NCI-H345 treated with DMSO at 0.1 percent for 48 hours (cell line): ENCODE measurements at regions not wholly inside any gene's neighbourhood (a gene's known extent, or its start where the extent isn't known, plus 50 kb on each side); places are given as distances from the start of the nearest gene placed in this dataset.

Experiments used
- DNase-seq: peaks from one replicate; lab custom pipeline; 2025; ENCODE audit not compliant: unreplicated experiment; lab: John Stamatoyannopoulos, UW

DNA sequence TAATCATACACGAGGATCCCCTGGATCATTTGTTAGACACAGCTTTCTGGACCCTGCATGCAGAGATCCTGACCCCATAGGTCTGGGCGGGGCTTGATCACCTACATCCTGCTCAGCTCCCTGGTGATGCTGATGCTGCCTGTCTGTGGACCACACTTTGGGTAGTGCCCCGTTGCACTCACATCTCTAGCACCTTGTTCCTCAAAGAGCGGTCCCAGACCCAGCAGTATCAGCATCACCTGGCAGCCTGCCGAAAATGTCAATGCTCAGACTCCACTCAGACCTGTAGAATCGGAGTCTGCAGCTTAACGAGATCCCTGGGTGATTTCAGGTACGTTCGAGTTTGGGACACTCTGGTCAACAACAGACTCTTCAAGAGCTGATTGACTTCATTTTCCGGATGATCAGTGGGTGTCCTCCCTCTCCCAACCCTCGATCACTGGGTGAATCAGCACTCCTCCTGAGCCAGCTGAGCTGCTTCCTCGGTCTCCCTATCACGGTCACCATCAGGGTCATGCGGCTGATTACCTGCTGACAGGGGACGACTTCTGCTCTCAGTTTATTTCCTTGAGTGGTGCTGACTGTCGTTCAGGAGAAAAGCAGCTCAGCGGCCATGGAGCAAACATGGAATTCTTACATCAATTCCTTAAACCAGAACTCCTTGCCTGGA is 150.6 kb upstream of the RAB12 start:
- no peak for DNase-seq

DNA sequence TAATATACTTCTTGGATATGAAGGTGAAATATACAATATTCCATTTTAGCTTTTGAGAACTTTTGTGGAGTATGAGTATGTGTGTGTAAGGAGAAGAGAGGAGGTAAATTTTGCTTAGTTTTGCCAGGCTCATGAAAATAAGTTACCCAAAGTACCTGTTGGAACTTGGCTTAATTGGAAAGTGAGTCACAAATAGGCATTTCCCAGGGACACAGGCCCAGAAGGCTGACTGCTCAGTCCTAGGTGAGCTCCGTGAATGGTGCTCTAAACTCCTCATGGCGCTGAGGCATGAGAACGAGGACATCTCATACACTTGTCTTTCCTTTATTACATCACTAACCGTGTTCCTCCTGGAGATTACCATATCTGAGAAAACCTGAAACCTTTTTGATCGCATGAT is 148.5 kb upstream of the RAB12 start:
- DNase-seq: no peak

- no peak for DNase-seq
Observed at GRCh38 chr18:8461544-8461943, 147.7 kb upstream of the RAB12 start.

DNA sequence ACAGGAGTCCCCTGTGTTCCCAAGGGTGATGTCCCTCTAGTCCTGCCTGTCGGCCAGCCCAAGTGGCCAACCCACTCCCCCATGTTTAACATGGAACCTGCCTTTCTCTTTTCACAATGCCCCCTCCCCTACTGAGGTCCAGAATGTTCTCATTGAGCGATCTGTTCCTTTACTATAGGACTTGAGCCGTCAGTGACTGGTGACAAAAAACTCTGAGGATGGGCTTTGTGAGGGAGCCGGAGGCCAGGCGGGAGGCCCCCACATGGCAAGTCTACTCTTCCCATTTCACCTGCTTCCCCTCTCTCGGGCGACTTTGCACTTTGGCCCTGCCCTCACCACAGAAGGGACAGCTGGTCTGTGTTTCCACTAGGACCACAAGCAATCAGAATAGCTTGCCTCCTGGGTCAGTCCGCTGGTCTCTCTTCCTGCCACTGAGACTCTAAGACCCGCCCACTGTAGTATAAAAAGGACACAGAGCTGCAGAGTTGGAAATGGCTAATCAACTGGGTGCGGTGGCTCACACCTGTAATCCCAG is 146.5 kb upstream of the RAB12 start:
- no peak for DNase-seq

DNA sequence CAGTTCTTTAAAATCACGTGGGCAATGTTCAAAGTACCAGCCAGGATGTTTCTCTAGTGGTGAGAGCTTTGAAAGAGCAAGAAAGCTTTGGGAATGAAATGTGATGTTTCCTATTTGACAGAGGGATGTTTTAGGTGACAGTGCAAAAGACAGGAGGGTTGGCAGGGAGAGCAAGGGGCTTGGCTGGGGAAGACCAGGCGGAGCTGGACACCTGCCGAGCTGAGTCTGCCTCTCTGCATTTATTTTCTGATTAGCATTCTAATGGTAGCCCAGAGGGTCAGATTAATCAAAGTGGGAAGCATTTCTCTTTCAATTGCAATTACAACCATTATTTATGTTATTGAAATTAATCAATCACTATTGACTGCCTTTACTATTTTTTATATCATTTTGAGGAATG is 145.4 kb upstream of the RAB12 start:
- DNase-seq: no peak

DNA sequence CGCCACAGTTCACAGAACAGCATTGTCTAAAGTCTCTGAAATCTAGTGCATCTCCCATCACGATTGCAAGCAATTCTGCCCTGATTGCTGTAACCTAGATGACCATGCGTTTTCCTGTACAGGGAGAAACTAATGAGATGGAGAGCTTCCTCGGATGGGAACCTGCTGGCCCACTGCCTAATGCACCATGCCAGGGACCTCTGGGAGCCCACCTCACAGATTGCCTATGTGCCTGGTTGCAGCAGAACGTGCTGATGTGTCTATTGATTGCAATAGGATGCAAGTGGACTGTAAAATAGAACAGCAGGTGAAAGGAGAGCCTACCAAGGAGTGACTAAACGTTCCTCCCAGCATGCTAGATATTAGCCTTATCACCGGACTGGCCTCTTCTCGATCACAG is 141.0 kb upstream of the RAB12 start:
- DNase-seq: no peak

DNA sequence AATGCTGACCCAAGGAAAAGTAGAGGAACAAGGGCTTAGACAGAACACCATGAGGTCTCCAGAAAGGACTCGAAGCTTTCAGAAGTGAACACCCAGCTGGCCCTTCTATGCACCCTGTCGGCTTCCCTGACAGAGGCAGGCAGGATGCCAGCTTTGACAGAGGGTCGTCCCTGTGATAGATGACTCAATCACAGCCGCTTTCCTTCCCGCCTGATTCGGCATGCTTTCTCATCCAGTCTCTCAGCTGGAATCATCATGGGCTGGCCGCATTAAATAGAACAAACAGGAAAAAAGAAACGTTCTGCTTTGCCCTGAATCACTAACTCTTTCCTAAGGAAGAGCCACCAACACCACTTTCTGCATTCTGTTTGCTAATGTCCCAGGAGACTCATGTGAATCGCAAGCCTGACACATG is 140.3 kb upstream of the RAB12 start:
- DNase-seq: no peak

GRCh38 chr18:8469544-8470130 is 139.6 kb upstream of the RAB12 start:
- no peak for DNase-seq

DNA sequence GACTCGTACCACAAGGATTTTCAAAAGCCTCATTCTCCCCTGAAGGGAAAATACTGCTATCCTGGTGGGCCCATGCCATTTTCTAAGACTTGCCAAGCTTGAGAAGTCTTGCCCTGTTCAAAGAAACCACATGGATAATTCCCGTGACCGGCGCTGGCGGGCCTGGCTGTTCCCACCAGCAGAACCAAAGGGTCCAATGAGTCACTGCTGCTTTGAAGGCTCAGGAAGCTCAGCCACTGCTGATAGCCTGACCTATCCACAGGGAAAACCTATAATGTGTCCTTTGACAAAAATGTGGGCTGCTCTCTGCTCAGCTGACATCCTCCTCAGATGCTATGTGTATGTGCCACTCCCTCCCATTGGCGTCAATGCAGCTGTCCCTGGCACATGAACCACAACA is 137.9 kb upstream of the RAB12 start:
- no peak for DNase-seq

- no peak for DNase-seq
Observed at GRCh38 chr18:8474661-8475060, 134.6 kb upstream of the RAB12 start.

DNA sequence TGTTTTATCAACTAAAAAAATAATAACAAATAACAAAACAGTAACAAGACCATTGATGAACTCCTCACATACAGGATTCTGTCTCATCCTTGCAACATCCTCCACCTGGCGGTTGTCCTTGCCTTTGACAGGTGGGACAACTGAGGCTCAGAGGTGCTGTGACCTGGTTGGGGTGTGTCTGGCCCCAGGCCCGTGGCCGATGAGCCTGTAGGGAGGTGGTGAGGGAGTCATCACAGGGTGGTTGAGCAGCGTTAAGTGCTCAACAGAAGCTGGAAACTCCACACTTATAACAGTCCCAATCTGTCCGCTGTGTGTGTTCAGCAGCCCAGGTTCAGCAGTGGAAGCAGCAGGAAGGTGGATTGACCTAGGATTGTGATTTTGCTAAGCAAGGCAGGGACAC is 131.6 kb upstream of the RAB12 start:
- DNase-seq: no peak

GRCh38 chr18:8478166-8478967 is 130.9 kb upstream of the RAB12 start:
- DNase-seq: no peak

GRCh38 chr18:8478968-8479370 is 130.3 kb upstream of the RAB12 start:
- DNase-seq: no peak

- no peak for DNase-seq
Observed at GRCh38 chr18:8479789-8480188, 129.4 kb upstream of the RAB12 start.

GRCh38 chr18:8480506-8481328 is 128.5 kb upstream of the RAB12 start:
- peak; percentile 12 for DNase-seq

- DNase-seq: no peak
Observed at GRCh38 chr18:8484951-8485350, 124.3 kb upstream of the RAB12 start.

DNA sequence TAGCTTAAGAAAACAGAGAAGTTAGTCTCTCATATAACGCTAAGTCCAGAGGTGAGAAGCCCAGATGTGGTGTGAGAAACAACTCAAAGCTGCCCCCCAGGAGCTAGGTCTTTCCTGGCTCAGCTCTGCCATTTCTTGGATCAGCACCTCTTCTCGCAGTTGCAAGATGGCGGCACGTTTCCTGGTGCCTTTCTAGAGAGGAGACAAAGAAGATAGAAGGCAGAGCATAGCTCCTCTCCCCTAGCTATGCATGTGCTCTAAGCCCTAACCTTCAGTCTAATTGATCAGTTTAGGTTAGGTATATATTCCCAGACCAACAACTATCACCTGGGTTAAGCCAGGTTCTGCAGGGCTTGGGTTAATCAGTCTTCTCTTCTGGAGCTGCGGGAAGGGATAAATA is 119.5 kb upstream of the RAB12 start:
- DNase-seq: no peak

- no peak for DNase-seq
Observed at GRCh38 chr18:8491516-8491915, 117.7 kb upstream of the RAB12 start.

DNA sequence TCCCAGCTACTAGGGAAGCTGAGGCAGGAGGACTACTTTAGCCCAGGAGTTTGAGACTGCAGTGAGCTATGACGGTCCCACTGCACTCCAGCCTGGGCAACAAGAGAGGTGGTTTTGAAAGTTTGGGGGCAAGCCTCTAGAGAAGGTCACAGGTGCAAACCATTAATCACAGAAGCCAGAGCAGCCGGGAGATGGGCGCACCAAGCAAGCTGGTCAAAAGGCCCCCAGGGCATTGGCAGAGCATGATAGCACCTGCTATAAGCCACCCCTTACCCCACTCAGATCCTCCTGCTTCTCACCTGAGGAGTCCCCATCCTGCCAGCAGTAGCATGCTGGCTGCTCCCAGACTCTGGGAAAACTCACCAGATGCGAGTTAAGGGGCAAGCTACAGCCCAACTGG is 116.1 kb upstream of the RAB12 start:
- no peak for DNase-seq

DNA sequence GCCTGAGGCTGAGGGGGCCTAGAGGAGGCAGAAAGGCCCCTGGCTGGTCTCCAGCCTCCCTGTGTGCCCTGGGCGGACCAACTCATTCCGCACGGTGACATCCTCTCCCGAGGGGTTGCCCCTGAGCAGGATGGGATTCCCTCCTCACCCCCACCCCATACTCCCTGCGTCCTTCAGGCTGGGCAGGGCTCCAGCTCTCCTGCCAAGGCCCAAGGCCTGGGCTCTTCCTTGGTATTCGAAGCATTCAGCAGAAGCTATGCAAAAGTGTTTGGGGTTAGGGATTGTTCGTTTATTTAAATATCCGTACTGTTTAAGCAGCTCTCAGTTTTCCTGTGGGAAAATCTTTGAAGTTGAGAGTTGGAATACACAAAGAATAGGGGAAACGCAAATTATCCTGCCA is 113.1 kb upstream of the RAB12 start:
- no peak for DNase-seq

DNA sequence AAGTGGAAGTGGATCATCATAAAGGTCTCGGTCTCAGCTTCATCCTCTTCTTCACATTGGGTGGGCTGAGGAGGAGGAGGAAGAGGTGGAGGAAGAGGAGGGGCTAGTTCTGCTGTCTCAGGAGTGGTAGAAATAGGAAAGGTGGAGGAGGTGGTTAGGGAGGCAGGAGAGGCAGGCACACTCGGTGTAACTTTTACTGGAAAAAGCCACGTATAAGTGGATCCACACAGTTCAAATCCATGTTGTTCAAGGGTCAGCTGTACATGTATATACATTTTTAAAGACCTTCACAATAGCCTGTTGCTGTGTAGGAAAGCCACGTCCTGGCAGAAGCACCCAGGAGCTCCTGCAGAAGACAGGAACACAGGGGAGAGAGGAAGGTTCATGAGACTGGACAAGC is 110.3 kb upstream of the RAB12 start:
- no peak for DNase-seq
